ENCODE measurements at regions not wholly inside any gene's neighbourhood (a gene's known extent, or its start where the extent isn't known, plus 50 kb on each side); places are given as distances from the start of the nearest gene placed in this dataset.

- Histone ChIP-seq H3K27me3 (ENCODE audit: insufficient read depth) (no peaks in the 10 kb centered on the region), H3K9me2 (ENCODE audit: insufficient read depth) (no peaks in the 10 kb centered on the region), H3K4me1 (ENCODE audit: insufficient read depth) (no peaks in the 10 kb centered on the region; the same call in 1 of the 2 replicates), H3K27ac (ENCODE audit: low read depth) (no peak overlapping the region), H3K4me3 (no peak overlapping the region), H3K36me3 (ENCODE audit: insufficient read depth) (no peaks in the 10 kb centered on the region), H3K79me2 (replicated peaks; ENCODE audit: insufficient read depth) (no peaks in the 10 kb centered on the region), H3F3A (replicated peaks; ENCODE audit: low read depth) (no peaks in the 10 kb centered on the region), H4K20me1 (replicated peaks; ENCODE audit: insufficient read depth) (no peaks in the 10 kb centered on the region), H2AFZ (peak overlapping the region; percentile 1; the same call in 1 of the 2 replicates), H3K4me2 (no peak overlapping the region)
- Mint-ChIP-seq H3K4me3 (no peak overlapping the region), H3K4me1 (peaks cover 6% of the 10 kb centered on the region; the same call in 2 of the 3 replicates), H3K27me3 (ENCODE audit: insufficient read depth, low read depth, poor library complexity) (no peaks in the 10 kb centered on the region), H3K9me3 (no peaks in the 10 kb centered on the region), H3K36me3 (ENCODE audit: low read depth) (no peaks in the 10 kb centered on the region), H3K27ac (no peak overlapping the region)
- TF ChIP-seq NANOG (IDR thresholded peaks at IDR 0.05; ENCODE audit: borderline replicate concordance) (no peak), JUNB (IDR thresholded peaks at IDR 0.05; ENCODE audit: unreplicated experiment) (no peak), POLR2AphosphoS5 (IDR thresholded peaks at IDR 0.05; ENCODE audit: low read depth) (no peak), EZH2 (IDR thresholded peaks at IDR 0.05; ENCODE audit: low read depth, unreplicated experiment) (no peak), CREB1 (CRISPR knock-in tag; IDR thresholded peaks at IDR 0.05; ENCODE audit: low read depth) (no peak), ZNF462 (CRISPR knock-in tag; IDR thresholded peaks at IDR 0.05) (no peak), ZNF114 (CRISPR knock-in tag; IDR thresholded peaks at IDR 0.05) (no peak), EZH2phosphoT487 (IDR thresholded peaks at IDR 0.05; ENCODE audit: unreplicated experiment) (no peak), STAT1 (IDR thresholded peaks at IDR 0.05; ENCODE audit: unreplicated experiment) (no peak), ZNF331 (CRISPR knock-in tag; IDR thresholded peaks at IDR 0.05; ENCODE audit: low read depth) (no peak), REST (IDR thresholded peaks at IDR 0.05; ENCODE audit: unreplicated experiment) (no peak)
- TF ChIP-seq, protein P1, sequence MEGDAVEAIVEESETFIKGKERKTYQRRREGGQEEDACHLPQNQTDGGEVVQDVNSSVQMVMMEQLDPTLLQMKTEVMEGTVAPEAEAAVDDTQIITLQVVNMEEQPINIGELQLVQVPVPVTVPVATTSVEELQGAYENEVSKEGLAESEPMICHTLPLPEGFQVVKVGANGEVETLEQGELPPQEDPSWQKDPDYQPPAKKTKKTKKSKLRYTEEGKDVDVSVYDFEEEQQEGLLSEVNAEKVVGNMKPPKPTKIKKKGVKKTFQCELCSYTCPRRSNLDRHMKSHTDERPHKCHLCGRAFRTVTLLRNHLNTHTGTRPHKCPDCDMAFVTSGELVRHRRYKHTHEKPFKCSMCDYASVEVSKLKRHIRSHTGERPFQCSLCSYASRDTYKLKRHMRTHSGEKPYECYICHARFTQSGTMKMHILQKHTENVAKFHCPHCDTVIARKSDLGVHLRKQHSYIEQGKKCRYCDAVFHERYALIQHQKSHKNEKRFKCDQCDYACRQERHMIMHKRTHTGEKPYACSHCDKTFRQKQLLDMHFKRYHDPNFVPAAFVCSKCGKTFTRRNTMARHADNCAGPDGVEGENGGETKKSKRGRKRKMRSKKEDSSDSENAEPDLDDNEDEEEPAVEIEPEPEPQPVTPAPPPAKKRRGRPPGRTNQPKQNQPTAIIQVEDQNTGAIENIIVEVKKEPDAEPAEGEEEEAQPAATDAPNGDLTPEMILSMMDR (conservative IDR thresholded peaks at IDR 0.05; ENCODE audit: low read depth in 2 of 2): no peak
- TF ChIP-seq, protein P2, sequence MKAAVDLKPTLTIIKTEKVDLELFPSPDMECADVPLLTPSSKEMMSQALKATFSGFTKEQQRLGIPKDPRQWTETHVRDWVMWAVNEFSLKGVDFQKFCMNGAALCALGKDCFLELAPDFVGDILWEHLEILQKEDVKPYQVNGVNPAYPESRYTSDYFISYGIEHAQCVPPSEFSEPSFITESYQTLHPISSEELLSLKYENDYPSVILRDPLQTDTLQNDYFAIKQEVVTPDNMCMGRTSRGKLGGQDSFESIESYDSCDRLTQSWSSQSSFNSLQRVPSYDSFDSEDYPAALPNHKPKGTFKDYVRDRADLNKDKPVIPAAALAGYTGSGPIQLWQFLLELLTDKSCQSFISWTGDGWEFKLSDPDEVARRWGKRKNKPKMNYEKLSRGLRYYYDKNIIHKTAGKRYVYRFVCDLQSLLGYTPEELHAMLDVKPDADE (IDR thresholded peaks at IDR 0.05): no peak
- DNase-seq (ENCODE audit: low spot score) (no peak), ATAC-seq (no peak)
Observed at GRCh38 chr2:146734821-146735190, 1110.0 kb upstream of the ACVR2A start.

Data from GM23338 (cell line).